Colonic mucosa (tissue), 4 donors: ENCODE measurements at regions not wholly inside any gene's neighbourhood (a gene's known extent, or its start where the extent isn't known, plus 50 kb on each side); places are given as distances from the start of the nearest gene placed in this dataset.

ENCODE experiments used
- DNase-seq: peaks from one replicate; pipeline ENCODE4 v3.0.0-alpha.2; 2020
- H3K27ac ChIP-seq: fragments of 200-600 bp; one replicate; pipeline ENCODE4 v1.8.0; 2021
- H3K27me3 ChIP-seq: fragments of 200-600 bp; one replicate; pipeline ENCODE4 v1.8.0; 2021
- H3K36me3 ChIP-seq: fragments of 200-600 bp; one replicate; pipeline ENCODE4 v1.8.0; 2021
- H3K4me1 ChIP-seq: fragments of 200-600 bp; one replicate; pipeline ENCODE4 v1.8.0; 2021; ENCODE audit warnings: mild to moderate bottlenecking
- H3K4me3 ChIP-seq: fragments of 200-600 bp; one replicate; pipeline ENCODE4 v1.8.0; 2021
- H3K9ac ChIP-seq, 2 donors: one replicate each; pipeline ENCODE4 v1.7.0; 2013; ENCODE audit warnings: control low read depth in 2 of 2, low read depth in 2 of 2, low read length in 2 of 2
- H3K9me3 ChIP-seq: fragments of 200-600 bp; one replicate; pipeline ENCODE4 v1.8.0; 2021
- CTCF ChIP-seq: fragments of 200-600 bp; IDR thresholded peaks from one replicate; pipeline ENCODE4 v1.8.0; 2022; ENCODE audit warnings: antibody characterized with exemption, mild to moderate bottlenecking
- intact Hi-C: fragments of 100-400 bp; cut with DNase I; formaldehyde crosslinking; loops from one replicate; pipeline ENCODE4 v1.14.1; 2022
- donor health status: healthy.
- donor health status: DM: no; HTN: no; CAD: no.
- donor health status: DM: no; HTN: no; CAD: no.

DNA sequence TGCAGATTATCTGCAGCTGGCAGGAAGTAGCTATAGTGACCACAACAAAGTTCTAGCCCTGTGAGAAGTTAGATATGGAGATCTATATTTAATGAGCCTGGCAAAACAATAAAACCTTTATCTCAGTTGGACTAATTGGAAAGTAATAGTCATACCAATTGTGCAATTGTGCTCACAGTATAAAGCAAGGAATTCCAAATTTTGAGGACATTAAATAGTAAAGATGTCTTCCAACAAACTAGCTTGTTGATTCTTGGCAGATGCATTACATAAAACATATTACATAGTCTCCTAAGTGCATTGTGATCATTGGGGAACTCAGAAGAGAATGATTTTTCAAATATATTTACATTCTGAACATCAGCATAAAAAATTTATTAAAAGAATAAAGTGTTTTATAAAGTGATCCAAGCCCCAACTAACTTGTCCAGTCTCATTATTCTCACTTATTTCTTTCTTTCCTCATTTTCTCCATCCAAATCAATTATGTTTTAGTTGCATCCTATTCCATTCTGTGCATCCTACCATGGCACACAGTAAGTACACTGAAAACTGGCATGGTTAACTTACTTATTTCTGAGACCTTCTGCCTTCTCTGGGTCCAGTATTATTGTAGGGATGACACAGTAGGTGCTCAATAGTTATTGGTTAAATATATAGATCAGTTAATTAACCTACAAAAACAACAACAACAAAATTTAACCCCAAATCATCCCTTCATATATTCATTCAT lies 977.2 kb upstream of the NUDT12 start:
- Histone ChIP-seq H3K9ac (no peak overlapping the region), H3K9me3 (no peaks in the 10 kb centered on the region), H3K4me1 (no peaks in the 10 kb centered on the region), H3K36me3 (no peaks in the 10 kb centered on the region), H3K27me3 (no peaks in the 10 kb centered on the region), H3K4me3 (no peak overlapping the region), H3K27ac (no peak overlapping the region)
- no peak for DNase-seq
- no peak for TF ChIP-seq CTCF
- intact Hi-C loops: no loop called here

- no peak for TF ChIP-seq CTCF
- no peak overlapping the region for H3K27ac ChIP-seq
- intact Hi-C loops: no loop called here
Observed at GRCh38 chr5:104538734-104539133, 976.1 kb upstream of the NUDT12 start.

DNA sequence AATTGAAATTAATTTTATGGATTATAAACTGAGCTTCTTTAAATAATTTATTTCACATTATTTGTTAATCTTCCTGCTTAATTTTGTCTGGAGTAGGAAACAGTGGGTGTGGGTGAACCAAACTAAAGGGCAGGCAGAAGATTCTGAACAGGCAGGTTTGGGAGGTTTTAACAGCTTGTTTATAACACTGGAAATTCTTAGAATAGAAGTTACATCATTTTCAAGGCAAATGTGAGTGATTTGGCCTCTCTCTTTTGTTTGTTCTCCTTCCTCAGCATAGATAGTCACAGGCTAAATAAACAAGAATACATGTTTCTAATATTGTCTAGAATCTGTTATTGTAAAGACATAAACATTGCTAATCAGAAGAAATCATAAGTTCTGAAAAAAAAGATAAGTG lies 970.9 kb upstream of the NUDT12 start:
- Histone ChIP-seq H3K9me3 (no peaks in the 10 kb centered on the region), H3K4me3 (no peak overlapping the region), H3K27me3 (no peaks in the 10 kb centered on the region), H3K36me3 (no peaks in the 10 kb centered on the region), H3K27ac (no peak overlapping the region), H3K4me1 (no peaks in the 10 kb centered on the region), H3K9ac (no peak overlapping the region)
- no peak for TF ChIP-seq CTCF
- intact Hi-C loops: no loop called here
- DNase-seq: no peak

More at GRCh38 chr5:104538734-104539133, 976.1 kb upstream of the NUDT12 start:
- Histone ChIP-seq H3K9ac (no peak overlapping the region), H3K4me1 (no peaks in the 10 kb centered on the region), H3K9me3 (no peaks in the 10 kb centered on the region), H3K36me3 (no peaks in the 10 kb centered on the region), H3K27me3 (no peaks in the 10 kb centered on the region), H3K4me3 (no peak overlapping the region)
- DNase-seq: no peak

- no peak for DNase-seq
- H3K27me3 ChIP-seq: no peaks in the 10 kb centered on the region
- TF ChIP-seq CTCF: no peak
Observed at GRCh38 chr5:104526866-104527265, 964.3 kb upstream of the NUDT12 start.

GRCh38 chr5:104513640-104514072 lies 951.1 kb upstream of the NUDT12 start:
- intact Hi-C loops: no loop called here
- H3K4me1 ChIP-seq: no peaks in the 10 kb centered on the region
- DNase-seq: no peak
- H3K9ac ChIP-seq: no peak overlapping the region
- no peak for TF ChIP-seq CTCF
- H3K4me3 ChIP-seq: no peak overlapping the region
- H3K27me3 ChIP-seq: no peaks in the 10 kb centered on the region
- H3K36me3 ChIP-seq: no peaks in the 10 kb centered on the region
- no peak overlapping the region for H3K27ac ChIP-seq
- H3K9me3 ChIP-seq: no peaks in the 10 kb centered on the region

More at GRCh38 chr5:104526866-104527265, 964.3 kb upstream of the NUDT12 start:
- intact Hi-C loops: no loop called here
- H3K36me3 ChIP-seq: no peaks in the 10 kb centered on the region
- H3K27ac ChIP-seq: no peak overlapping the region
- no peak overlapping the region for H3K9ac ChIP-seq
- no peaks in the 10 kb centered on the region for H3K9me3 ChIP-seq
- no peaks in the 10 kb centered on the region for H3K4me1 ChIP-seq
- no peak overlapping the region for H3K4me3 ChIP-seq
